Breast epithelium (tissue), 3 donors: ENCODE measurements at regions not wholly inside any gene's neighbourhood (a gene's known extent, or its start where the extent isn't known, plus 50 kb on each side); places are given as distances from the start of the nearest gene placed in this dataset.

Source experiments
- CTCF ChIP-seq, 3 donors: fragments of 450-650 bp; IDR thresholded peaks; one replicate each; pipeline ENCODE4 v1.5.1; 2016 to 2017; ENCODE audit warnings: antibody characterized with exemption in 3 of 3, mild to moderate bottlenecking in 3 of 3, moderate library complexity in 3 of 3
- POLR2A ChIP-seq: fragments of 450-650 bp; IDR thresholded peaks from one replicate; pipeline ENCODE4 v1.6.1; 2016; ENCODE audit warnings: antibody characterized with exemption, mild to moderate bottlenecking, moderate library complexity
- POLR2AphosphoS5 ChIP-seq, 3 donors: sonication (generic); formaldehyde crosslinking; IDR thresholded peaks; one replicate each; pipeline ENCODE4 v1.6.1; 2017; ENCODE audit warnings: antibody characterized with exemption in 3 of 3

- no peak for TF ChIP-seq POLR2A
- TF ChIP-seq CTCF (IDR thresholded peaks at IDR 0.05) = no peak
- no peak for TF ChIP-seq POLR2AphosphoS5 (IDR thresholded peaks at IDR 0.05)
Measured at GRCh38 chr14:55848964-55849363, 269.0 kb downstream of the KTN1 start.
